ENCODE measurements at regions not wholly inside any gene's neighbourhood (a gene's known extent, or its start where the extent isn't known, plus 50 kb on each side); places are given as distances from the start of the nearest gene placed in this dataset.

GRCh38 chr4:113849771-113850170, 88.2 kb upstream of the CAMK2D start:
- Mint-ChIP-seq H3K4me1 (no peaks in the 10 kb centered on the region), H3K27me3 (no peaks in the 10 kb centered on the region), H3K9me3 (no peaks in the 10 kb centered on the region), H3K36me3 (ENCODE audit: low read depth) (no peaks in the 10 kb centered on the region), H3K4me3 (no peak overlapping the region), H3K27ac (no peak overlapping the region)
- DNase-seq: no peak
- no peak for ATAC-seq

- no peaks in the 10 kb centered on the region for H3K9me3 Mint-ChIP-seq
- H3K36me3 Mint-ChIP-seq (ENCODE audit: low read depth): no peaks in the 10 kb centered on the region
- no peaks in the 10 kb centered on the region for H3K27me3 Mint-ChIP-seq
- no peak overlapping the region for H3K27ac Mint-ChIP-seq
- no peaks in the 10 kb centered on the region for H3K4me1 Mint-ChIP-seq
- ATAC-seq (no peak), DNase-seq (no peak)
- H3K4me3 Mint-ChIP-seq: no peak overlapping the region
Observed at GRCh38 chr4:113847710-113848109, 86.2 kb upstream of the CAMK2D start.

- H3K9me3 Mint-ChIP-seq: no peaks in the 10 kb centered on the region
- H3K27me3 Mint-ChIP-seq: no peaks in the 10 kb centered on the region
- no peak overlapping the region for H3K27ac Mint-ChIP-seq
- H3K4me3 Mint-ChIP-seq: no peak overlapping the region
- no peaks in the 10 kb centered on the region for H3K4me1 Mint-ChIP-seq
- H3K36me3 Mint-ChIP-seq (ENCODE audit: low read depth): no peaks in the 10 kb centered on the region
- no peak for DNase-seq
- ATAC-seq: no peak
Observed at GRCh38 chr4:113846433-113846832, 84.9 kb upstream of the CAMK2D start.

GRCh38 chr4:113845138-113845537, 83.6 kb upstream of the CAMK2D start:
- no peak for ATAC-seq
- H3K4me1 Mint-ChIP-seq: no peaks in the 10 kb centered on the region

GRCh38 chr4:113844369-113844768, 82.8 kb upstream of the CAMK2D start:
- H3K4me3 Mint-ChIP-seq: no peak overlapping the region
- no peaks in the 10 kb centered on the region for H3K36me3 Mint-ChIP-seq (ENCODE audit: low read depth)
- H3K27me3 Mint-ChIP-seq: peaks cover 3% of the 10 kb centered on the region
- ATAC-seq: no peak
- H3K4me1 Mint-ChIP-seq: no peaks in the 10 kb centered on the region
- no peak for DNase-seq
- no peaks in the 10 kb centered on the region for H3K9me3 Mint-ChIP-seq
- no peak overlapping the region for H3K27ac Mint-ChIP-seq

More at GRCh38 chr4:113845138-113845537, 83.6 kb upstream of the CAMK2D start:
- H3K4me3 Mint-ChIP-seq: no peak overlapping the region
- no peak overlapping the region for H3K27ac Mint-ChIP-seq
- DNase-seq: no peak
- no peaks in the 10 kb centered on the region for H3K9me3 Mint-ChIP-seq
- no peaks in the 10 kb centered on the region for H3K27me3 Mint-ChIP-seq
- H3K36me3 Mint-ChIP-seq (ENCODE audit: low read depth): no peaks in the 10 kb centered on the region

- H3K36me3 Mint-ChIP-seq (ENCODE audit: low read depth): no peaks in the 10 kb centered on the region
- no peak overlapping the region for H3K4me3 Mint-ChIP-seq
- DNase-seq (no peak), ATAC-seq (no peak)
- peaks cover 3% of the 10 kb centered on the region for H3K27me3 Mint-ChIP-seq
- no peak overlapping the region for H3K27ac Mint-ChIP-seq
- H3K4me1 Mint-ChIP-seq: peaks cover 7% of the 10 kb centered on the region
- no peaks in the 10 kb centered on the region for H3K9me3 Mint-ChIP-seq
Observed at GRCh38 chr4:113840861-113841260, 79.3 kb upstream of the CAMK2D start.

GRCh38 chr4:113838460-113838859, 76.9 kb upstream of the CAMK2D start:
- DNase-seq: no peak
- H3K4me3 Mint-ChIP-seq: no peak overlapping the region
- peaks cover 3% of the 10 kb centered on the region for H3K27me3 Mint-ChIP-seq
- peaks cover 7% of the 10 kb centered on the region for H3K4me1 Mint-ChIP-seq
- H3K9me3 Mint-ChIP-seq: no peaks in the 10 kb centered on the region
- no peak for ATAC-seq
- no peaks in the 10 kb centered on the region for H3K36me3 Mint-ChIP-seq (ENCODE audit: low read depth)
- no peak overlapping the region for H3K27ac Mint-ChIP-seq

GRCh38 chr4:113837397-113837796, 75.9 kb upstream of the CAMK2D start:
- H3K9me3 Mint-ChIP-seq: no peaks in the 10 kb centered on the region
- no peaks in the 10 kb centered on the region for H3K36me3 Mint-ChIP-seq (ENCODE audit: low read depth)
- peaks cover 3% of the 10 kb centered on the region for H3K27me3 Mint-ChIP-seq
- ATAC-seq: peak; percentile 63
- H3K27ac Mint-ChIP-seq: no peak overlapping the region
- no peak for DNase-seq
- H3K4me3 Mint-ChIP-seq: no peak overlapping the region
- peaks cover 7% of the 10 kb centered on the region for H3K4me1 Mint-ChIP-seq

GRCh38 chr4:113835005-113835404, 73.5 kb upstream of the CAMK2D start:
- Mint-ChIP-seq H3K4me3 (no peak overlapping the region), H3K27me3 (peaks cover 3% of the 10 kb centered on the region), H3K9me3 (no peaks in the 10 kb centered on the region), H3K4me1 (peaks cover 11% of the 10 kb centered on the region), H3K36me3 (ENCODE audit: low read depth) (no peaks in the 10 kb centered on the region), H3K27ac (no peak overlapping the region)
- DNase-seq (no peak), ATAC-seq (no peak)

GRCh38 chr4:113834298-113834697, 72.8 kb upstream of the CAMK2D start:
- DNase-seq (no peak), ATAC-seq (no peak)
- H3K27ac Mint-ChIP-seq: no peak overlapping the region
- H3K4me1 Mint-ChIP-seq: peaks cover 11% of the 10 kb centered on the region
- no peaks in the 10 kb centered on the region for H3K36me3 Mint-ChIP-seq (ENCODE audit: low read depth)
- no peak overlapping the region for H3K4me3 Mint-ChIP-seq
- H3K27me3 Mint-ChIP-seq: peaks cover 2% of the 10 kb centered on the region
- H3K9me3 Mint-ChIP-seq: no peaks in the 10 kb centered on the region

- Mint-ChIP-seq H3K4me1 (peaks cover 11% of the 10 kb centered on the region), H3K27me3 (peaks cover 2% of the 10 kb centered on the region), H3K36me3 (ENCODE audit: low read depth) (no peaks in the 10 kb centered on the region), H3K4me3 (no peak overlapping the region), H3K27ac (no peak overlapping the region), H3K9me3 (no peaks in the 10 kb centered on the region)
- DNase-seq (no peak), ATAC-seq (no peak)
Observed at GRCh38 chr4:113832803-113833202, 71.3 kb upstream of the CAMK2D start.

- H3K9me3 Mint-ChIP-seq: no peaks in the 10 kb centered on the region
- H3K27me3 Mint-ChIP-seq: peaks cover 2% of the 10 kb centered on the region
- H3K36me3 Mint-ChIP-seq (ENCODE audit: low read depth): no peaks in the 10 kb centered on the region
- ATAC-seq (no peak), DNase-seq (no peak)
- peaks cover 10% of the 10 kb centered on the region for H3K4me1 Mint-ChIP-seq
- no peak overlapping the region for H3K4me3 Mint-ChIP-seq
- no peak overlapping the region for H3K27ac Mint-ChIP-seq
Observed at GRCh38 chr4:113831457-113831856, 69.9 kb upstream of the CAMK2D start.

- H3K27me3 Mint-ChIP-seq: peaks cover 2% of the 10 kb centered on the region
- no peak overlapping the region for H3K4me3 Mint-ChIP-seq
- peaks cover 36% of the 10 kb centered on the region for H3K4me1 Mint-ChIP-seq
- no peaks in the 10 kb centered on the region for H3K36me3 Mint-ChIP-seq (ENCODE audit: low read depth)
- no peaks in the 10 kb centered on the region for H3K9me3 Mint-ChIP-seq
- ATAC-seq (no peak), DNase-seq (no peak)
- H3K27ac Mint-ChIP-seq: no peak overlapping the region
Observed at GRCh38 chr4:113828702-113829101, 67.2 kb upstream of the CAMK2D start.

GRCh38 chr4:113827285-113827684, 65.7 kb upstream of the CAMK2D start:
- H3K4me1 Mint-ChIP-seq: peaks cover 51% of the 10 kb centered on the region
- DNase-seq (no peak), ATAC-seq (no peak)
- H3K4me3 Mint-ChIP-seq: no peak overlapping the region
- no peak overlapping the region for H3K27ac Mint-ChIP-seq
- H3K9me3 Mint-ChIP-seq: no peaks in the 10 kb centered on the region
- no peaks in the 10 kb centered on the region for H3K36me3 Mint-ChIP-seq (ENCODE audit: low read depth)
- H3K27me3 Mint-ChIP-seq: peaks cover 2% of the 10 kb centered on the region

GRCh38 chr4:113826421-113826820, 64.9 kb upstream of the CAMK2D start:
- ATAC-seq (no peak), DNase-seq (no peak)
- no peak overlapping the region for H3K27ac Mint-ChIP-seq
- peaks cover 2% of the 10 kb centered on the region for H3K27me3 Mint-ChIP-seq
- H3K36me3 Mint-ChIP-seq (ENCODE audit: low read depth): no peaks in the 10 kb centered on the region
- H3K4me1 Mint-ChIP-seq: peaks cover 56% of the 10 kb centered on the region
- no peaks in the 10 kb centered on the region for H3K9me3 Mint-ChIP-seq
- no peak overlapping the region for H3K4me3 Mint-ChIP-seq

- no peak for DNase-seq
- H3K9me3 Mint-ChIP-seq: no peaks in the 10 kb centered on the region
- peak overlapping the region; percentile 6 for H3K4me3 Mint-ChIP-seq
- H3K36me3 Mint-ChIP-seq (ENCODE audit: low read depth): no peaks in the 10 kb centered on the region
- H3K27me3 Mint-ChIP-seq: peaks cover 2% of the 10 kb centered on the region
- peak overlapping the region; percentile 81 for H3K27ac Mint-ChIP-seq
- peak; percentile 51 for ATAC-seq
- H3K4me1 Mint-ChIP-seq: peaks cover 55% of the 10 kb centered on the region
Observed at GRCh38 chr4:113825272-113825671, 63.7 kb upstream of the CAMK2D start.
